AG08396 (cell line): ENCODE measurements at regions not wholly inside any gene's neighbourhood (a gene's known extent, or its start where the extent isn't known, plus 50 kb on each side); places are given as distances from the start of the nearest gene placed in this dataset.
A peak's percentile ranks its signal among the peaks of the same experiment; 100 is the strongest.
"Not testable (repeated sequence)": the region's sequence is repeated elsewhere in the genome, so short reads cannot be mapped to it uniquely, and the experiment has no call there.

Source experiments
- DNase-seq: peaks from one replicate; pipeline ENCODE4 v3.0.0; 2012; ENCODE audit warnings: low spot score, mixed read lengths

DNA sequence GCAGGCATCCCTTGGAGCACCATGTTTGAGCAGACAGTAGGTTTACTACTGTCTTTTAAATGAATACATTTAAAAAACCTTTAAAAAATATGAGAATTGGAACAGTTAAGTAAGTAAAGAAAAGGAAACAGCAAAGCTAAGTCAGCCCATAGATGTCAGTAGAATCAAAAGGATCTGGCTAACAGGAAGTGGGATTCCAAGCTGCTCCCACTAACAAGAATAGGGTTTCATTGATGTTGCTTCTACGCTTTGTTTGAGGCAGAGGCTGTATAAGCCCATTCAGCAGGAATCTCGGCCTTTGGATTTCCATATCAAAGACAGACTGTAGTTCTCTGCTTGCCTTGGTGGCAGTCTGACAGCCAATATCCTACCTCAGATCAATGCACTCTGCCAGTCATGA lies 122.9 kb upstream of the ELAC2 start:
- DNase-seq = peak; percentile 8

- DNase-seq = no peak
Measured at GRCh38 chr17:13135506-13135905, 117.7 kb upstream of the ELAC2 start.

DNA sequence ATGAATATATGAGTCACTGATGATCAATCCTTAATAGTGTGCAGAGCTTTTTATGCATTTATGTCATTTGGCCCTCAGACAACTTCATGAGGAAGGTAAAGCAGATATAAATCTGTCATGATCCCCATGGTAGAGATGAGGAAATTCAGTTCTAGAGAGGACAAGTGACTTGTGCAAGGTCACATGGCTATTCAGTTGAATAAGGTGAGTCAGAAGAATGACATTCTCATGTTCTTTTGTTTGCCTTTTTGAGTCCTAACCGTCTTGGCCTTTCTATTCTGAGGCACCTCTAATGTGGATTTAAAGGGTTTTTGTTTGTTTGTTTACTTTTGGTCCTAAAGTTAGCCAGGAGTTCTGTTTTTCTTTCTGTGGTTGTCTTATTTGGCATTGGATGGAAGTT lies 116.2 kb upstream of the ELAC2 start:
- no peak for DNase-seq

DNA sequence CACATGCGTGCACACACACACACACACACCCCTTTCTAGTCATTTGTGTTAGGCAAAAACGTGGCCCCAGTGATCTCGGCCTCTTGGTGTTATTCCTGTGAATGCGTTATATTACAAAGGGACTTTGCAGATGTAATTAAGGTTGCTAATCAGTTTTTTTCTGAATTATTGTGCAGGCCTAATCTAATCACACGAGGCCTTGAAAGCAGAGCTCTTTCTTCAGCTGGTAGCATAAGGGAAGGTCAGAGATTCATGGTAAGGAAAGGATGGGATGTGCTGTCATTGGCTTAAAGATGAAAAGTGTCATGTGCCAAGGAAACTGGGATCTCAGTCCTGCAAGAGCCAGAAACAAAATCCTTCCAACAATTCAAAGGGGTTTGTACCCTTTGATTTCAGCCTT lies 113.4 kb upstream of the ELAC2 start:
- no peak for DNase-seq

DNA sequence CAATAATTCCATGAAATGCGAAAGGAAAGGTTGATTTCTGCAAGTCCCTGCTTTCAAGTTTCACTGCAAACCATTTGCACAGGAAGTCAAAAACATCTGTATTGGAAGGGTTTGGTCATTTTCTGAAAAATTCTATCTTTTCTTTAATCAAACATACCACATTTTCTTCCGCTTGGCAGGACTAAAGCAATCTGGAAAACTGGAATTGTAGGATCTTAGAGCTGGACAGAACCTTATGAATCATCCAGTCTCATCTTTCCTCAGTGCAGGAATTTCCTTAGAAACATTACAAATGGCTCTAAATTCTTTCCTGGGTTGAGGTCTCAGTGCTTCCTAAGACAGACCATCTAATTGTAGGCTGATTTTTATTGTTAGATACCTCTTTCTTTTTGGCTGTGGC lies 111.5 kb upstream of the ELAC2 start:
- DNase-seq = no peak

DNA sequence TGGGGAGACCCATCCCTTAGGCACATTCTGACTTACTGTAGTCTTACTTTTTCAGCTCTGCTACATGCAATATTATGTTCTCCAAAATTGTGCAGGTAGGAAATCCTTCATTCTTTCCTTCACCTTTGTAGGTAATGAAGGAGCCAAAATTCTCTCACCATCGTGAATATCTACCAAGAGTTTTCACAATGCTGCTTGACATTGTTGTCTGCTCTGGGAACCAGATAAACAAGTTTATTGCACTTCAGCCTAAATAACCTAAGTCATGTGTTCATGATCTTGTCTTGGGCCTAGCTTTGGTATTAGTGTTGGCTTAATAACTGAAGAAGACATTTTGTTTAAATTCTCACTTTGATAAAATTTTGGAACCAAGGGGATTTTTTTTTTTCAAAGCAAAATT lies 110.8 kb upstream of the ELAC2 start:
- DNase-seq = no peak

DNA sequence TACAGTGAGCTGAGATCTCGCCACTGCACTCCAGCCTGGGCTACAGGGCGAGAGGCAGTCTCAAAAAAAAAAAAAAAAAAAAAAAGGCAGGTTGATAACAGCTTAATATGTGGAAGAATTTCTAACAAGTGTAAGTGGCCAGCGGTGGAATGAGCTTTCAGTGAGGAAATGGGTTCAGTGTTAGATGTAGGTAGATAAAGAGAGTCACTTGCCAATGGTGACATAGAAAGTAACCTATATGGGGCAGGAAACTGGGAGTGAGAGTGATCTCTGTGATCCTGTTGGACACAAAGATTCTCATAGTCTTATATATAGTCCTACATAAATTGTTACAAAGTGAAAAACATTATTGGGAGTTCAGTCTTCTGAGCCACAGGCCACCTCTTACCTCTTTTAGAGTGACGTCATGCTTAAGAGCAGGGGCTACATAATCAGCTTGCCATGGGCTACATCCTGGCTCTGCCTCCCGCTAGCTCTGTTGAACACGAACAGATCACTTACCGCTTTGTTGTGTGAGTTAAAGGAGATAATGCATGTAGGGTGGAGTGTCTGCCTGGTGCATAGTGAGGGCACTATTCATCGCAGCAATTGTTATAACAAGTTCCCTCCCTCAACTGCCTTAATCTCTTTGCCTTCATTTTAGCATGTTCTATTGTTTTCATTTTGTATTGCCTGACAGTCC lies 110.2 kb upstream of the ELAC2 start:
- DNase-seq = no peak

- DNase-seq = no peak
Measured at GRCh38 chr17:13120864-13121263, 103.0 kb upstream of the ELAC2 start.

- no peak for DNase-seq
Measured at GRCh38 chr17:13118311-13118710, 100.5 kb upstream of the ELAC2 start.

DNA sequence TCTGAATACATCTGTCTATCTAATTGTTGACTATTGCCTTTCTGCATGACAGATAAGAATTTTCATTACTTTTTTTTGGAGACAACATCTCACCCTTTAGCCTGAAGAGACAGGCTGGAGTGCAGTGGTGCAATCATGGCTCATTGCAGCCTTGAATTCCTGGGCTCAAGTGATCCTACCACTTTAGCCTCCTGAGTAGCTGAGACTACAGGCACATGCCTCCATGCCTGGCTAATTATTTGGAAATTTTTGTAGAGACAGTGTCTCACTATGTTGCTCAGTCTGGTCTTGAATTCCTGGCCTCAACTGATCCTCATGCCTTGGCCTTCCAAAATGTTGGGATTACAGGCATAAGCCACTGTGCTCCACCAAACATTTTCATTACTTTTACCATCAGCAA lies 99.8 kb upstream of the ELAC2 start:
- no peak for DNase-seq

DNA sequence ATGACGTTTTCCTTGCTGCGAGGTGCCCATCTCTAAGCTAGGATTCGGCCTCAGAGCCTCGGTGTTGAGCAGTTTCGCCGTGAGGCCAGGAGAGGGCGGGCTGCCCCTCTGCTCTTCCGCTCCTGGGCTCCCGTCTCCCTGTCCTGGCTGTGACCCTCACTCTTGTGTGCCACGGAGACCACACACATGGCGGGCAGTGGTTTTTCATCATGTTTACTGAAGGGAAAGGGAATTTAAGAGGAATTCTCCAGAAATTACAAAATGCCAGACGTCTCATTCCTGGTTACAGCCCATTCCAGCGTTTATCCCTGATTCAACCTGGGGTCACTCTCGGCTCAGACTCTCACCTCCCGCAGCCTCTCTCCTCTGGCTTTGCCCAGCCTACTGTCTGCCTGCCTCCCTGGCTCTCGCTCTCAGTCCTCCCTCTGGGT lies 96.8 kb upstream of the ELAC2 start:
- peak; percentile 75 for DNase-seq

- DNase-seq = no peak
Measured at GRCh38 chr17:13113821-13114525, 96.1 kb upstream of the ELAC2 start.

DNA sequence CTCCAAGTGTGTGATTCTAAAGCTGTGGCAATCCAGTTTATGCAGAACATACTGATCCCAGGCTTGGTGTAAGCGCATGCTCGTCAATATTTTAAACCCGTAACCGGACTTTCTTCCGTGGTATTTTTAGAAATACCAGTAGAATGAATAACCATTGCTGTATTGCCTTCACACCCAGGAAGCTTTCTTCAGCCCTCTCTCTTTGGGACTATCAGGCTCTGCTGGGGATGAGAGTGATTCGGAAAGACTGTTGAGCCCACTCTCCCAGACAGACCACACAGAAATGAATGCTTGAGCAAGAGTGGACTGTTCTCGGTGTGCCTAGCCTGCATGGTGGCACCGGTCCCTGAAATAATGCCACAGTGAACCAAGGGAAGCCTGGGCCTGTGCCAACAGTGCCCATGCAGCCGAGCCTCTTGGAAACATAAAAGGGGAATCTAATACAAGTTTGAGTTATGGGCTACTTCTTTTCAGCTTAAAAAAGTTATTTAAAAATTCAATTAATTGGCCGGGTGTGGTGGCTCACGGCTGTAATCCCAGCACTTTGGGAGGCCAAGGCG lies 89.9 kb upstream of the ELAC2 start:
- no peak for DNase-seq

DNA sequence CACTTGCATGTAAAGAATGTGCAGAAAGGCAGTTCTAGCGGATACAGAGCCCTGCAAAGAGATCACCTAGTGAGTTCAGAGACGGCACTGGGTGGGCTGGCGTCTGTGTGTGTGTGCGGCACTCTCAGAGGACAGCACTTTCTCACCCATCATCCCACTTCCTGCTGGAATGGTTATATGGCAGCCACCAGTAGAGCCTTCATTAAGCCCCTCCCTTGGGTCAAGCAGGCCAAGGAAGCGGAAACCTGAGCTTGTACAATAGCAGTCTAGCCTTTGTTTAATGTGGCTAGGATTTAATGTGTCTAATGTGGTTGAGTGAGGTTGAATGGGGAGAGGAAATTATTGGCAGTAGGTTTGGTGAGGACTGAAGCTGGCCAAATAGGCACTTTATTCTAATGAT lies 88.3 kb upstream of the ELAC2 start:
- no peak for DNase-seq

GRCh38 chr17:13104576-13104975 lies 86.7 kb upstream of the ELAC2 start:
- DNase-seq = no peak

GRCh38 chr17:13102477-13102876 lies 84.7 kb upstream of the ELAC2 start:
- DNase-seq = no peak

GRCh38 chr17:13099926-13100325 lies 82.1 kb upstream of the ELAC2 start:
- DNase-seq = no peak

DNA sequence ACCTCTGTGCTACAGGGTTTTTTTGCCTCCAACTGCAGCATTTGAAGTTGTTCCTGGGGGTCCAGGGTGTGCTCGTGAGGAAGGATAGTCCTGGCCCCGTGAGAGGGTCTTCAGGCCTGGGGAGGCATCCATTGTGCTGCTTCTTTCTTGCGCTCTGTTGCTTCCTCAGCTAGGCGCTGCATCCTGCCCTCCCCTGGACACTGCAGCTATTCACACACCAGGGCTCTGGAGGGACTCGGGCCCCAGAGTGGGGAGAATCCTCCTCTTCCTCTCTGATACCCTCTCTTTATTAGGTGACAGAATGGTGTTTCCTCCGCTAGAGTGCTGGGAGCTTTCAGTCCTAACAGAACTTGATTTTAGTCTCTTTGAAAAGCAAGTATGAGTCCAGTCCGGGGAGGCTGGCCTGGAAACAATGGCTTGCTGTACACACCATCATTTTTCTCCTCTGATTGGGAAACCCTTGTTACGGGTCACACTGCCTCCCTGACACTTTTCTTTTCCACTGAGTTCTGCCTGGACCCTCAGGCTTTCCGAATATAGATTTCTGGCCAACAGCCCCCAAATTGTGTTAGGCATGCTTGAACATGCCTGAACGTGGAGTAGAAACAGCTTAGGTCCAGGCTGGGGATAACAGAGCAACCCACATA lies 81.4 kb upstream of the ELAC2 start:
- DNase-seq = no peak

GRCh38 chr17:13096291-13096690 lies 78.5 kb upstream of the ELAC2 start:
- DNase-seq = no peak

DNA sequence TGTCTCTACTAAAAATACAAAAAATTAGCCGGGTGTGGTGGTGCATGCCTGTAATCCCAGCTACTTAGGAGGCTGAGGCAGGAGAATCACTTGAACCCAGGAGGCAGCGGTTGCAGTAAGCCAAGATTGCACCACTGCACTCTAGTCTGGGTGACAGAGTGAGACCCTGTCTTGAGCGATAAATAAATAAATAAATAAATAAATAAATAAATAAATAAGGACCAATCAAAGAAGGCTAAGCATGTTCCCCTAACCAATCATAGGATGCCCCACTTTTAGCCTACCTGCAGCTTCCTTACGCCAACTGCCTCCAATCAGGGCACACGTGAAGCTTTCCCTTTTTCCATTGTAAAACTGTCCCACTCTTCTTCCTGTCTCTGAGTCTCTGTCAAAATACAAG lies 74.2 kb upstream of the ELAC2 start:
- not testable (repeated sequence) for DNase-seq

- DNase-seq = no peak
Measured at GRCh38 chr17:13088666-13089065, 70.8 kb upstream of the ELAC2 start.

DNA sequence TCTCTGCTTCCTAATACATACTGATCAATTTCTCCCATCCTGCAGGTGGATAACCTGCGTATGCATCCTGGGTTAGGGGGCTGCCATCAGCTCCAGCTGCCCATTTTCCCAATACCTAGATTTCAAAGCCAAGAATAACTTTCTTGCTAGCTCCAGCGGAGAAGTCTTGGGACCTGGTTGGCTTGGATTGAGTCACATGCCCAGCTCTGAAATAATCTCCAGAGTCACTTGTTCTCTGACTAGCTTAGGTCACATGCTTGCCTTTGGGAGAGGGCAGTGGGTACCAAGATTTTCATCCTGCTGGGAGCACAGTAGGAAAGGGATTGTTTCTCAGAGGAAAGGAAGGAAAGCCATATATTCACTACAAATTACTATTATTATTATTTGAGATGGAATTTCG lies 70.0 kb upstream of the ELAC2 start:
- DNase-seq = no peak

DNA sequence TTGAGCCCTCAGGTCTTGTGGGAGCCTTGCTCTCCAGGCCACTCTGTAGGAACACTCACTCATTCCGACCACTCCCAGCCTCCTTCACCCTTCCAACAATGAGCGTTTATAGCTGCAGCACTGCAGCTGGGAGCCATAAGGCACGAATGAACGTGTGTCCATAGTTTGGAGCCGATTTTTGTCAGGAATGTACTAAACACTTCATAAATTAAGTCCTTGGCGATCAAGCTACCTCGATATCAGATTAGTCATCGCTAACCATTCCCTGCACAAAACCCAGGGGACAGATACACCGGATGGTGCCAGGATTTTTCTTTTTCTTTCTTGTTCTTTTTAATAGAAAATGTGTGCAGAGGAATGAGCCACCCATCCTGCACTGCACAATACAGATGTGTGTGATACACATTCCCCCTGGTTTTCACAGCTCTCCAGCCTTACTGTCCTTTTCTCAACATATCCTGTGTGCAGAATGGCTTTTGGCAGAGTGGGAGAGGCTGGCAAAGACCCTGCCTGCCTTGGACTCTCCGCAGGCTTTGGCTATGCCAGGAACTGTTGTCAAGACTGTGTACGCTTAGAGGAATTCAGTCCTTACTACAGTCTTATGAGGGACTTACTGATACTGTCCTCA lies 68.4 kb upstream of the ELAC2 start:
- DNase-seq = no peak
